Loucy (cell line): ENCODE measurements at regions not wholly inside any gene's neighbourhood (a gene's known extent, or its start where the extent isn't known, plus 50 kb on each side); places are given as distances from the start of the nearest gene placed in this dataset.

Experiments
- H2AFZ ChIP-seq: fragments of 200-600 bp; sonication (generic); 2 replicates; pipeline ENCODE4 v1.6.0; 2016; ENCODE audit warnings: antibody characterized with exemption, mild to moderate bottlenecking, low read length, moderate library complexity
- H3F3A ChIP-seq: fragments of 200-600 bp; 2 replicates; pipeline ENCODE4 v1.6.0; 2016; ENCODE audit warnings: antibody characterized with exemption, low read depth, mild to moderate bottlenecking
- H3K27me3 ChIP-seq: fragments of 200-600 bp; sonication (generic); 2 replicates; pipeline ENCODE4 v1.6.1; 2014; ENCODE audit warnings: low read length, mild to moderate bottlenecking; ENCODE audit not compliant: insufficient read depth, poor library complexity, severe bottlenecking
- H3K36me3 ChIP-seq: fragments of 200-600 bp; sonication (generic); 2 replicates; pipeline ENCODE4 v1.6.1; 2016; ENCODE audit warnings: low read length; ENCODE audit not compliant: insufficient read depth
- H3K4me1 ChIP-seq: fragments of 200-600 bp; sonication (generic); 2 replicates; pipeline ENCODE4 v1.5.1; 2014; ENCODE audit warnings: low read length, mild to moderate bottlenecking; ENCODE audit not compliant: insufficient read depth, poor library complexity, severe bottlenecking
- H3K4me2 ChIP-seq: fragments of 200-600 bp; sonication (generic); 2 replicates; pipeline ENCODE4 v1.6.0; 2014; ENCODE audit warnings: antibody characterized with exemption, low read length, low read depth, mild to moderate bottlenecking; ENCODE audit not compliant: poor library complexity, severe bottlenecking
- H3K4me3 ChIP-seq: fragments of 200-600 bp; sonication (generic); 2 replicates; pipeline ENCODE4 v1.5.1; 2014; ENCODE audit warnings: low read length, mild to moderate bottlenecking, mixed read lengths; ENCODE audit not compliant: poor library complexity, severe bottlenecking
- H3K79me2 ChIP-seq: fragments of 200-600 bp; sonication (generic); 2 replicates; pipeline ENCODE4 v1.6.1; 2014; ENCODE audit warnings: low read length; ENCODE audit not compliant: insufficient read depth
- H3K9ac ChIP-seq: fragments of 200-600 bp; sonication (generic); 2 replicates; pipeline ENCODE4 v1.6.0; 2014; ENCODE audit warnings: mild to moderate bottlenecking, low read depth, low read length, moderate library complexity; ENCODE audit not compliant: poor library complexity, severe bottlenecking
- H3K9me2 ChIP-seq: fragments of 200-600 bp; sonication (generic); replicated peaks from 2 replicates; pipeline ENCODE4 v1.6.1; 2016; ENCODE audit warnings: low read depth, low read length, mixed read lengths
- H3K9me3 ChIP-seq: fragments of 200-600 bp; sonication (generic); 2 replicates; pipeline ENCODE4 v1.6.1; 2014; ENCODE audit warnings: mild to moderate bottlenecking, antibody characterized with exemption, low read length, low read depth; ENCODE audit not compliant: insufficient read depth
- H4K20me1 ChIP-seq: fragments of 200-600 bp; sonication (generic); 2 replicates; pipeline ENCODE4 v1.6.0; 2014; ENCODE audit warnings: antibody characterized with exemption, low read length, mild to moderate bottlenecking; ENCODE audit not compliant: insufficient read depth, poor library complexity, severe bottlenecking
- CTCF ChIP-seq: fragments of 200-600 bp; sonication (generic); conservative IDR thresholded peaks from 2 replicates; pipeline ENCODE4 v1.5.1; 2014; ENCODE audit warnings: mild to moderate bottlenecking, antibody characterized with exemption, low read length
- EZH2phosphoT487 ChIP-seq: fragments of 200-600 bp; IDR thresholded peaks from 2 replicates; pipeline ENCODE4 v1.6.1; 2018; ENCODE audit warnings: antibody characterized with exemption, mild to moderate bottlenecking, moderate library complexity, borderline replicate concordance

GRCh38 chr3:72203105-72203504, 418.2 kb upstream of the PROK2 start:
- Histone ChIP-seq H3K4me2 (no peak overlapping the region), H3K9me3 (peaks cover 3% of the 10 kb centered on the region; the same call in 1 of the 2 replicates)

GRCh38 chr3:72200332-72200731, 415.4 kb upstream of the PROK2 start:
- Histone ChIP-seq H3K9me3 (peaks cover 3% of the 10 kb centered on the region; the same call in 1 of the 2 replicates), H3K9ac (no peak overlapping the region), H3K79me2 (no peaks in the 10 kb centered on the region), H3K4me1 (peaks cover 7% of the 10 kb centered on the region), H3K36me3 (no peaks in the 10 kb centered on the region), H3F3A (no peaks in the 10 kb centered on the region), H3K27me3 (no peaks in the 10 kb centered on the region), H3K4me2 (no peak overlapping the region), H3K4me3 (no peak overlapping the region), H3K9me2 (no peaks in the 10 kb centered on the region), H2AFZ (no peak overlapping the region), H4K20me1 (no peaks in the 10 kb centered on the region)
- TF ChIP-seq CTCF (no peak), EZH2phosphoT487 (no peak)

More at GRCh38 chr3:72203105-72203504, 418.2 kb upstream of the PROK2 start:
- no peaks in the 10 kb centered on the region for H3K9me2 ChIP-seq
- no peaks in the 10 kb centered on the region for H3F3A ChIP-seq
- H3K79me2 ChIP-seq: no peaks in the 10 kb centered on the region
- no peak overlapping the region for H3K4me3 ChIP-seq
- TF ChIP-seq EZH2phosphoT487 (no peak), CTCF (no peak)
- H3K9ac ChIP-seq: no peak overlapping the region
- H3K36me3 ChIP-seq: no peaks in the 10 kb centered on the region
- peaks cover 9% of the 10 kb centered on the region for H3K4me1 ChIP-seq
- H3K27me3 ChIP-seq: no peaks in the 10 kb centered on the region
- H2AFZ ChIP-seq: no peak overlapping the region
- no peaks in the 10 kb centered on the region for H4K20me1 ChIP-seq

GRCh38 chr3:72199530-72199929, 414.6 kb upstream of the PROK2 start:
- Histone ChIP-seq H3K36me3 (no peaks in the 10 kb centered on the region), H3K9me3 (peaks cover 3% of the 10 kb centered on the region; the same call in 1 of the 2 replicates), H3K9me2 (no peaks in the 10 kb centered on the region), H4K20me1 (no peaks in the 10 kb centered on the region), H3K79me2 (no peaks in the 10 kb centered on the region), H3F3A (no peaks in the 10 kb centered on the region), H2AFZ (no peak overlapping the region), H3K4me3 (no peak overlapping the region), H3K27me3 (no peaks in the 10 kb centered on the region), H3K9ac (no peak overlapping the region), H3K4me2 (no peak overlapping the region), H3K4me1 (no peaks in the 10 kb centered on the region)
- TF ChIP-seq CTCF (no peak), EZH2phosphoT487 (no peak)
